HG03095 (cell line): ENCODE measurements at regions not wholly inside any gene's neighbourhood (a gene's known extent, or its start where the extent isn't known, plus 50 kb on each side); places are given as distances from the start of the nearest gene placed in this dataset.

Experiments
- ATAC-seq: cut with Tn5 transposase; IDR thresholded peaks from one replicate; pipeline ENCODE4 v1.9.1; 2021; ENCODE audit warnings: moderate library complexity; ENCODE audit not compliant: unreplicated experiment

GRCh38 chr12:65596514-65597091 is 227.7 kb upstream of the HMGA2 start:
- no peak for ATAC-seq

GRCh38 chr12:65597527-65597926 is 226.8 kb upstream of the HMGA2 start:
- ATAC-seq = no peak

DNA sequence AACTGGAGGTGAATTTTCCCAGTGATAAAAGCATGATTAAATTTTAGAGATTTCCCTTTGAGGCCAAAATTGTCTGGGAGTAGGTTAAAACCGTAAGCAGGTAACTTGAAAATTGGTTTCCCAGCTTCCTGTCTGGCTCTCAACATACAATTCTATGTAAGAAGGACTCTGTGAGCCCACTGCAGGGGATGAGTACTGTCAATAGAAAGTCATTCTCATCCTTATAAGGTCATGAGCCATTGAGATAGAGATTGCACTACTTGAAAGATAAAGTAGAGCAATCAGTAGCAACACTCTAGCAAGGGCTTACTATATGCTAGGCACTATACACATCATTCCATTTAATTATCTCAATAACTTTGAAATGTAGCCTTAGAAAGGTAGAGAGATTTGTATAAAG is 225.6 kb upstream of the HMGA2 start:
- no peak for ATAC-seq

- ATAC-seq = no peak
These were observed 222.1 kb upstream of the HMGA2 start for GRCh38 chr12:65602253-65602609.

GRCh38 chr12:65602610-65603295 is 221.5 kb upstream of the HMGA2 start:
- ATAC-seq = no peak

DNA sequence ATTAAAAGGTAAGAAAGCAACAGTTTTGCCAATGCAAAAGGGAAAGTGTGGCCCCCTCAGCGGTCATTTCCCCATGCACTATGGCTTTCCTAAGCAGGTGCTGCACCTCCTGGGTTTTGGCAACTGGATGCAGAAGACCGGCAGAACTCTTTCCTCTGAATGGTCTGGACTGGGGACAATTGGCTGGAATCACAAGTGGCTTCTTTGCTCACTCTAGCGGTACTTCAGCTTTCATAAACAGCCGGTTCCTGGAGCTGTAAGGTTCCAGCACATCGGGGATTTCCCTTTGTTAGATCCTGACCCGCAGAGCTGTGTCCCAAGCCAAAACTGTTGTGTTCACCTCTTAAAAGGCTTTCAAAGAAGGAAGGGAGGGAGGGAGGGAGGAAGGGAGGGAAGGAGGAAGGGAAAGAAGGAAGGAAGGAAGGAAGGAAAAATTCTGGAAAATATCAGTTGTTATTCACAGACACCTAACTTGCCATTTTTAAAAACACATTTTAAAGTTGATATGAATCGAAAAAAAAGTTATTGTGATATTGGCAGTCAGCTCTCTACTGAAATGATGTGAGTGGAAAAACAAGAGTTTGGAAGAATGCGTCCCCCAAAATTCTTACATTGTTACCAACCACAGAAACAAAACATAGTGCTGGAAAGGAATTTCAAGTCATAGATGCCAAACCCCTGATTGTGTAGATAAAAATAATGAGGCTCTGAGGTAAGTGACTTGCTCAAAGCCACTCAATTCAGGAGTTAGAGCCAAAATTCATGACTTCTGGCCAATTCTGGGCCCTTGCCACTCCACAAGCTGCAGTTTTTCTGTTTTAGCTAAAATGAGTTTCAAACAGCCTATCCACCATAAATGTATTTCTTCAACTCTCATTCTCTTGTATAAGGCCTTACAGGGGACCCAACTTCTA is 220.6 kb upstream of the HMGA2 start:
- ATAC-seq = no peak

DNA sequence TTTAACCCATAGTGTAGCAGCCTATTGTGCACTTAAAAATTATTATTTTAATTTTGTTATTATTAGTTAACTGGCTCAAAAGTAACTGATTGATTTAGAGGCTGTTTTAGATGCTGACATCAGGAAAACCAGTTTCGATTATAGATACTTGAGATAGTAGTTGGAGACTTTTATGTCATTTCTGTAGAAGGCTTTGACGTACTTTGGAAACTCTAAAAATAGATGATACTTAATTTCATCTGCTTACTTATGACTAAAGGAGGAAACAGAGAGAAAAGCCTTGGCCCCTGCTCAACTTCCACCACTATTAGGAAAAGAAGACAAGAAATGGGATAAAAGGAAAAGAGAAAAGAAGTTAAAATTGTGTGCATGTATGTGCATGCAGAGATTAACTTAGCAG is 219.3 kb upstream of the HMGA2 start:
- ATAC-seq = no peak

DNA sequence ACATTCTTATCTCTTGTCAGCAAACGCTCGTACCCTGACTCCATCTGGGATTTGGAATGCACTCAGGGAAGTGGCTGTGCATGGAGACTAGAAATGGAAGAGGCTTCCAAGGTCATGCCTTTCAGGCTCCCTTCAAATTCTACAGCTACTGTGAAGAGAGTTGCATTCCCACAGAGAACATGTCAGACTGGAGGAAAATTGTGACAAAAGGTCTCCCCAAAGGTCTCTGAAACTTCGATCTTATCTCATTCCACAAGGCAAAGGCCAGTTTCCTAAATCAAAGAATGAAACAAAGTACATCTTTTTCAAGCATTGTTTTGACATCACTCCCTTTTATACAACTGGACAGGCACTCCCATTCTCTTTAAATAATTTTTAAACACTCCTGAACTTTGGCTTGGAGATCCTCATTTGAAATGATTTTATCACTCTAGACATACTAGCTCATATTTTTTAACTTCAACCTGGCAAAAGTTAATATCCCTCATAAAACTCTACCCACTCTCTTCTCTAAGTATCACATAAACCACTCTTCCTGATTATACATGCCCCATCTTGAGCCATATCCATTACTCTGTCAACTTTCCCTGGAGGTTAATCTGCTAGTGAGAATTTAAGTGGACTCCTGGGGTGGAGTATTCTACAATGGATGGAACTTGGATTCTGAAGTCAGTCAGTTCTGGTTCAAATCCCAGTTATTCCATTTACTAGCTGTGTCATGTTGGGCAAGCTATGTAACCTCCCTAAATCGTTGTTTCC is 218.1 kb upstream of the HMGA2 start:
- no peak for ATAC-seq

DNA sequence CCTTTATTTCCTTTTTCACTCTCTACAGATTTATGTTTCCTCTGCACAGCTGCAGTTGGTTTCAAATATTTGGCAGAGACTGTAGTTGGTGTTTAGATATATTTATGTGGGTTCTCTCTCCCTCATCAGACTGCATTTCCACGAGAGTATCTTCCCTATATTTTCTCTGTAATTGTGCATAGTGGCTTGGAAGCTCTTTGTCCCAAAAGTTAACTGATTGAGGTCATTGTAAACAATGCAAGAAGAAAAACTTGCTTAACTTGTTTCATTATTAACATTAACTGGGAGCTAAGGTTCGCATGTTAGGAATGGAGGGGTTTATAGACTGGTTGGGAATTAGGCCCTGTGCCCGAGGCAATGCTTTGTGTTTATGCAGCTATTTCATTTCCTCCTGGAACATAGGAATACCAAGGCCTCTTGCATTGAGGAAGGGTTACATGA is 216.9 kb upstream of the HMGA2 start:
- ATAC-seq = no peak

DNA sequence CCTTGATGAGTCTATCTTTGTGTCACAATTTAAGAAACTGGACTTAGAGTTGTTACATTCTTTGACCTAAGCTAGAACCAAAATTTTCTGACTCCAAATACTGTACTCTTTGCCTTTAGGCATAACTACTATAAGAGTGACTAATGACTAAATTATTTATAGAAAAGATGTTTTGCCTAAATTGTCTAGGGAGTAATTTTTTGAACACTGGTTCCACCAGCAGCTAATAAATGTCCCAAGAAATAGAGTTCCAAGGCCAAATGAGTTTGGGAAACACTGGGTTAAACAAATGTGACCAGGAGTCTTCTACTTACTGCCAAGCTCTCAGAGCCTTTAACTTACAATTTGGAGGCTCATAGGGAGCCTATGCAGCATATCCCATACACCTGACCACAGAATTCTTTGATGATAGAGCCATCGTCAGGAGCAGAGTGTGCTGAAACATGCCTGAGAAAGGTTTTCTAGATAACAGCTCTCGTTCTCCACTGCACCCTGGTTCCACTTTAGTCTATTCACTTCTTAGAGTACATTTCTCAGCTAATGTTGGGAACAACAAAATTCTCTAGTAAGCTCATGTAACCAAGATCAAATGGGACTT is 215.9 kb upstream of the HMGA2 start:
- no peak for ATAC-seq

DNA sequence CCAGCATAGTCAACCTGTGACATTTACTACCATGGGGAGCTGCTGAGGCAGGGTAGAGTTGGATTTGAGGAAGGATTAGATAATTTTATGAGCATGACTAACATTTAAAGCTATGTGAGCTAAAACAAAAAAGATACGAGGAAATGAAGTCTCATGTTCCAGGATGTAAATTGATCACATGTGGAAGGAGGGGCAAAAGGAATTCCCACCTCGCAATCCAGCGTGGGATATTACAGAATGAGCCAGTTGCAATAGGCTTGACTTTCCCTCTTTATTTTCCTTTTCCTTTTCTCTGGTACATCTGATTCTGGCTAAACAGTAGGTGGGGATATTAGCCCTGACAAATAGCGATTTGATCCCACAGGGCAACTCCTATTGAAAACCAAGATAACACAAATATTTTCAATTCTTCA is 214.9 kb upstream of the HMGA2 start:
- ATAC-seq = no peak

GRCh38 chr12:65611396-65611795 is 212.9 kb upstream of the HMGA2 start:
- ATAC-seq = no peak

GRCh38 chr12:65612440-65612839 is 211.8 kb upstream of the HMGA2 start:
- ATAC-seq = no peak

DNA sequence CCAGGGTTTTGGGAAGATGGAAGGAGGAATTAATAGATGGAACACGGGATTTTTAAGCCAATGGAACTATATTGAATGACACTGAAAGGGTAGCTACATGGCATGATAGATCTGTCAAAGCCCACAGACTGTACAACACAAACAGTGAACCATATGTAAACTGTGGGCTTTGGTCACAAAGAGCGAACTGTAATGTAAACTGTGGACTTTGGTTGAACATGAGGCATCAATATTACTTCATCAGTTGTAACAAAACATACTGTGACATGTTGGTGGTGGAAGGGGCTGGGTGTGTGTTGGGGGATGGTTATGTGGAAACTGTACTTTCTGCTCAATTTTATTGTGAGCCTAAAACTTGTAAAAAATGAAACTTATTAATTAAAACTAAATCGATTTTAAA is 210.6 kb upstream of the HMGA2 start:
- no peak for ATAC-seq

GRCh38 chr12:65614259-65614889 is 209.9 kb upstream of the HMGA2 start:
- no peak for ATAC-seq

DNA sequence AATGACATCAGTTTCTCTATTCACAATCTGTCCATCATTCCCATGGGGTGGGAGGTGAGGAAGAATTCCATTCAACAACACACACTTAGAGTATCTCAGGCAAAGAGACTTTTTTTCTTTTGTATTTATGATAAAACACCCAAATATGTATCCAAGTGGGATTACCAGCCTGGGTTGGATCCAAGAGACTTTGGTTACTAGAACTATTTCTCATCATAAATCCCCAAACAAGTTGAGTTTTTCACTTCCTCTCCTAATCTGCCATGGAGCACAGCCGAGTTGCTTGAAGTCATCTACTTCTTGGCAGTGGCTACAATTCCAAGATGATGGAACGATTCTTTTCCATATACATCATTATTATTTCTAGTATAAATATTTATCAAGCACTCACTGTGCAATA is 209.2 kb upstream of the HMGA2 start:
- ATAC-seq = no peak

DNA sequence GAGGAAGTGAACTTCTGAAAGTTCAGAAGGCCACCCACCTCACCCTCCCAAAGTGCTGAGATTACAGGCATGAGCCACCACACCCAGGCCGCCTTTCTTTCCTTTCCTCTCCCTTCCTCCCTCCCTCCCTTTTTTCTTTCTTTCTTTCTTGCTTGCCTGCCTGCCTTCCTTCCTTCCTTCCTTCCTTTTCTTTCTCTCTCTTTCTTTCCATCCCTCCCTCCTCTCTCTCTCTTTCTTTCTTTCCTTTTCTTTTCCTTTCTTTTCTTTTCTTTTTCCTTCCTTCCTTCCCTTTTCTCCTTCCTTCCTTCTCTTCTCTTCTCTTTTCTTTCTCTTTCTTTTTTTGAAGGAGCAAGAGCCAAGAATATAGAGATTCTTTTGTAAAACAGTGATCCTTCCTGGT is 208.3 kb upstream of the HMGA2 start:
- no peak for ATAC-seq

GRCh38 chr12:65618588-65618987 is 205.7 kb upstream of the HMGA2 start:
- ATAC-seq = no peak

- no peak for ATAC-seq
These were observed 205.3 kb upstream of the HMGA2 start for GRCh38 chr12:65619018-65619417.

DNA sequence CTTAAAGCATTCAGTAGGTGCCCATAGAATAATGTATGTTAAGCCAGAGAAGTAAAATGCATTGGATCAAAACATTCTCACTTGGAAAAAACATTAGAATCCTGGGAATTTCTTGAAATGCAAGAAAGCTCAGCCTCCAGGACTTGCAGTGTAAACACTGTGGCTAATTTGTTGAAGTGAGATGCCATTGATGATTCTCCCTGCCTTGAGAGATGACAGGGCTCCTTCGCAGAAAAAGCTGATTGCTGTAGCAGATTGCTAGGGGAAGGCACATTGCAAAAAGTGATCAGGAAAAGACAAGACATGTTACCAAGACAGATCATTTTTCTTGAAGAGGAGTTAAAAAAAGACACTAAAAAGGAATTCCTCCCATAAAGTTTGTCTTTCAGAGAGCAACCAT is 204.2 kb upstream of the HMGA2 start:
- no peak for ATAC-seq
